Coronary artery (tissue), 2 donors: ENCODE measurements at regions not wholly inside any gene's neighbourhood (a gene's known extent, or its start where the extent isn't known, plus 50 kb on each side); places are given as distances from the start of the nearest gene placed in this dataset.

Source experiments
- DNase-seq: peaks from one replicate; pipeline ENCODE4 v3.0.0-alpha.2; 2017; ENCODE audit warnings: low spot score
- H3K27ac ChIP-seq, 2 donors: fragments of 200-600 bp; sonication (generic); one replicate each; pipeline ENCODE4 v1.5.1; 2016 to 2019
- H3K4me3 ChIP-seq: fragments of 200-600 bp; sonication (generic); 2 replicates; pipeline ENCODE4 v1.5.1; 2016; ENCODE audit warnings: mild to moderate bottlenecking, moderate library complexity
- TF ChIP-seq, protein P1 (sequence below): fragments of 200-600 bp; sonication (generic); IDR thresholded peaks from one replicate; pipeline ENCODE4 v1.5.1; 2019; ENCODE audit warnings: antibody characterized with exemption

DNA sequence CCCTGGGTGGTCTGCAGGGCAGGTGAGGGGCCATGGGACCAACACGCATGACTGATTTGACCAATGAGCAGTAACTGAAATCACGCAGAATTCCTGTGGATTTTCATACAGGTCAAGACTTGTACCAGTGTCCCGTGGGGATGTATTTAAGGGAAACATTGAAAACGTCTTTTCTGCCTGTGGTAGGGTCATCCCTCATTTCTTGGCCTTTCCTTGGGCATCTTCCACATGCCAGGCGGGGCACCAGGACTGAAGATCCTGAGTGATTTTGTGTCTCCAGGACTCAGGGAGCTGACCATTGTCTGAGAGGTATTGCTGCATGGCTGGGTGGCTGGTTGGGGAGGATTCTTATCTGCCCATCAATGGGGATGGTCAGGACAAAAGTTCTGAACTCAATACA lies 289.0 kb downstream of the GLRX3 start:
- H3K4me3 ChIP-seq, result no peak overlapping the region
- peak; percentile 50 for DNase-seq
- no peak overlapping the region for H3K27ac ChIP-seq
- TF ChIP-seq, protein P1, sequence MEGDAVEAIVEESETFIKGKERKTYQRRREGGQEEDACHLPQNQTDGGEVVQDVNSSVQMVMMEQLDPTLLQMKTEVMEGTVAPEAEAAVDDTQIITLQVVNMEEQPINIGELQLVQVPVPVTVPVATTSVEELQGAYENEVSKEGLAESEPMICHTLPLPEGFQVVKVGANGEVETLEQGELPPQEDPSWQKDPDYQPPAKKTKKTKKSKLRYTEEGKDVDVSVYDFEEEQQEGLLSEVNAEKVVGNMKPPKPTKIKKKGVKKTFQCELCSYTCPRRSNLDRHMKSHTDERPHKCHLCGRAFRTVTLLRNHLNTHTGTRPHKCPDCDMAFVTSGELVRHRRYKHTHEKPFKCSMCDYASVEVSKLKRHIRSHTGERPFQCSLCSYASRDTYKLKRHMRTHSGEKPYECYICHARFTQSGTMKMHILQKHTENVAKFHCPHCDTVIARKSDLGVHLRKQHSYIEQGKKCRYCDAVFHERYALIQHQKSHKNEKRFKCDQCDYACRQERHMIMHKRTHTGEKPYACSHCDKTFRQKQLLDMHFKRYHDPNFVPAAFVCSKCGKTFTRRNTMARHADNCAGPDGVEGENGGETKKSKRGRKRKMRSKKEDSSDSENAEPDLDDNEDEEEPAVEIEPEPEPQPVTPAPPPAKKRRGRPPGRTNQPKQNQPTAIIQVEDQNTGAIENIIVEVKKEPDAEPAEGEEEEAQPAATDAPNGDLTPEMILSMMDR, result no peak

DNA sequence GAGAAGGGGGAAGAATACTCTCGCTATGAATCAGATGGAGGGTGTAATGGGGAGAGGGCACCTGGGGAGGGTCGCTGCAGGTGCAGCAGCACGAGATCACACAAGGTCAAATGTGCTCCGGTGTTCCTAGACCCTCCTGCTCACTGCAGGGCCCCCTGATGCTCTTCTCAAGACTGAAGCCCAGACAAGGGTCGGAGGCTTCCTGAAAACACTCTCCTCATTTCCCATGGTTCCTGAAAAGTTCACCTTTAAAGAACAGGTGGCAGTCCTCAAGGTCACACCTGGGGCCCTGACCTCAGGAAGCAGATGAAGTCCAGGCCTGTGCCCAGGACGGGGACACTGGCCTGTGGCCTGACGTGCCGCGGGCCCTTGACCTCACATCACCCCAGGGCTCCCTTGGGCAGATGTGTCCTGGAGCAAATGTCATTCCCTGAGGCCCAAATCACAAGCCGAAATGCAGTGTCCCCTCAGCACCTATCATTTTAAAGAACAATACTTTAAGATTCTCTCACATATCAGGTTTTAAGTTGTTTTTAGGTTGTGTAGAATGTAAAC lies 289.8 kb downstream of the GLRX3 start:
- TF ChIP-seq, protein P1, result no peak
- peak; percentile 36 for DNase-seq
- Histone ChIP-seq H3K27ac (no peak overlapping the region), H3K4me3 (no peak overlapping the region)

DNA sequence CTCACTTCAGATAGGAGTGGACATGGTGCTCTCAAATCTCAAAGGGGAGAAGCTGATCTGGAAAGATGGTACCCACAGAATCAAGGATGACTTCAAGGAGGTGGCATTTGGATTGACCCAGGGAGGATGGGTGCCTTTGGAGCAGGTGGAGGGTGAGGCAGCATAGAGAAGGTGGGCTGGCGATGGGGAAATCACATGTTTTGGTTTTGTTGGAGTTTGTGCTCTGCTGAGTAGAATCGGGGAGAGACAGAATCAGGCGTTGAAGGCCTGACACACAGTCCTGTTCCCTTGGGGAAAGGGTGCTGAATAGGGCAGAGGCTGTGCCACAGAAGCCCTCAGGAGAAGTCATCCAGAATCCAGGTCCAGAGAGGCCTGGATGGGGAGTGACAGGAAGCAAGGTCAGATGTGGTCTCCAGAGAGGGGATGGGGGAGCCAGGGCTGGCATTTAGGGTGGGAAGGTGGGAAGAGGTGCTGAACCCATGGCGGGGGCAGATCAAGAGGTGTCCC lies 291.1 kb downstream of the GLRX3 start:
- Histone ChIP-seq H3K27ac (no peak overlapping the region), H3K4me3 (no peak overlapping the region)
- TF ChIP-seq, protein P1, result no peak
- peak; percentile 57 for DNase-seq

DNA sequence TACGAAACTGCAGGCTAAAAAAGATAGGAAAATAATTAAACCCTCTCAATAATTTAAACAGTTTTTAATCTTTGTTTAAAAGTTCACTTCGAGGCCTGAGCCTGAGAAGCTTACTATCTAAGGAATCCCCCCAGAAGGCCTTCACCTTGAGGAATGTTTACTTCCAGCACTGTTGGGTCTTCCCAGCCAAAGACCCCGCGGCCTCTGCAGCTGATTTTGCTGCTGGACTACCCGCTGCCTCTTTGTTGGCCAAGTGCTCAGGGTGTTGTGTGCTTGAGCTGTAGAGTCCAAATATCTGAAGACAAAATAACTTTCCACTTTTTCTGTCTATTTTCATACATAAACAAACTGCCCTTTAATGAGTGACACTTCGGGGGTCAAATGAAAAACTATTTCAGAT lies 292.7 kb downstream of the GLRX3 start:
- no peak overlapping the region for H3K27ac ChIP-seq
- TF ChIP-seq, protein P1, result no peak
- peak; percentile 52 for DNase-seq
- H3K4me3 ChIP-seq, result no peak overlapping the region

DNA sequence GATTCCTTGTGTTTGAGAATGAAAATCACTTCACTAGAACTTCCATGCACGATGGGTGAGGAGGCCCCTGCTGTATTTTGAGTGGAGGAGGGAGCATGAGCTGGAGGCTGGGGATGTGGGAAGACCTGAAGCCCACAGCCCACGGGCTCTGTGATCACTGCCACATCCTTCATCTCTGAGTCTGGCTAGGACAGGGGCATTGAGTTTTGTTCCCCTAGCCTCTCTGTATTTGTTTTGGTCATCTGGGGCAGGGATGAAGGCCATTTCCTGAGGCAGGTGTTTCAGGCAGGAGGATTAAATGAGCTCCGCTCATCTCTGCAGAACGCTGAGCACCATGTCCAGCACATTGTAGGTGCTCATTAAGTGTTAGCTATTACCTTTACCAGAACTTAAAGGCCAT lies 293.6 kb downstream of the GLRX3 start:
- TF ChIP-seq, protein P1, result no peak
- no peak overlapping the region for H3K4me3 ChIP-seq
- no peak for DNase-seq
- no peak overlapping the region for H3K27ac ChIP-seq

DNA sequence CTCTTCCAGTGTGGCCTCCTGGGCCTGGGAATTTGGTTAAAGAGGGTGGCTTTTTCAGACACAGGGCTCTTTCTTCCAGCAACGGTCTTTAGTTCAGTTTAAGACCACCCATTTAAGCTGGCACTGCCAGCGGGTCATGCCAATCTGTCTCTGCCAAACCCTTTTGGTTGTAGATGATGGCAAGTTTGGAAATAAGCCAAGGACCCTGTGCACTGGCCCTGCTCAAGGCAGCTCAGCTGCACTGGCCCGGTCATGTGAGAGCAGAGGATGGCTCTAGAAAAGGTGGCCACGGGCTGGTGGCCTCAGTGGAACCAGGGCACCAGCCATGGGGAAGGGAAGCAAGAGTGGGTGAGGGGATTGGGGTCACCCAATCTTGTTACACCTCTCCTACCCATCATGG lies 294.1 kb downstream of the GLRX3 start:
- H3K27ac ChIP-seq, result no peak overlapping the region
- TF ChIP-seq, protein P1, result no peak

More for the DNA sequence above, 294.1 kb downstream of the GLRX3 start:
- H3K4me3 ChIP-seq, result no peak overlapping the region
- DNase-seq, result peak; percentile 26
